ENCODE measurements at regions not wholly inside any gene's neighbourhood (a gene's known extent, or its start where the extent isn't known, plus 50 kb on each side); places are given as distances from the start of the nearest gene placed in this dataset.

DNA sequence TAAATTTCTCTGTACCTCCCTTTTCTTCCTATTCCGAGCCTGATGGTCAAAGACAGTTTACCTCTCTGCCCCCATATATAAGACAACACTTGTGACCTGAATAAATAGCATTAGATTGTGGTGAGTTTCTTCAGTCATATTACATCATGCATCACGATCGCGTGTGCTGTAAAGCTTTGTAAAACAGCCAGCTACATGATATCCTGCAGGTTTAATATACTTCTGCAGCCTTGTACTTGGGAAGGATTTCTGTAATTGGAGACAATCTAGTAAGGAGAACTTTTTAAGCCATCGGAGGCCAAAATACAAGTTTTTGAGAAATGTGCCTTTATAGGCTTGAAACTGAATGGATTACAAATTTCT is 711.8 kb upstream of the WWC1 start:
- no peak overlapping the region for H3K4me3 ChIP-seq (ENCODE audit: low read depth, low read length)
- no peak for DNase-seq (ENCODE audit: low read depth)
- TF ChIP-seq POLR2A (IDR thresholded peaks at IDR 0.05; ENCODE audit: extremely low read depth, insufficient read length) (no peak), MYC (IDR thresholded peaks at IDR 0.05; ENCODE audit: low read depth, low read length) (no peak)
- TF ChIP-seq, protein P1, sequence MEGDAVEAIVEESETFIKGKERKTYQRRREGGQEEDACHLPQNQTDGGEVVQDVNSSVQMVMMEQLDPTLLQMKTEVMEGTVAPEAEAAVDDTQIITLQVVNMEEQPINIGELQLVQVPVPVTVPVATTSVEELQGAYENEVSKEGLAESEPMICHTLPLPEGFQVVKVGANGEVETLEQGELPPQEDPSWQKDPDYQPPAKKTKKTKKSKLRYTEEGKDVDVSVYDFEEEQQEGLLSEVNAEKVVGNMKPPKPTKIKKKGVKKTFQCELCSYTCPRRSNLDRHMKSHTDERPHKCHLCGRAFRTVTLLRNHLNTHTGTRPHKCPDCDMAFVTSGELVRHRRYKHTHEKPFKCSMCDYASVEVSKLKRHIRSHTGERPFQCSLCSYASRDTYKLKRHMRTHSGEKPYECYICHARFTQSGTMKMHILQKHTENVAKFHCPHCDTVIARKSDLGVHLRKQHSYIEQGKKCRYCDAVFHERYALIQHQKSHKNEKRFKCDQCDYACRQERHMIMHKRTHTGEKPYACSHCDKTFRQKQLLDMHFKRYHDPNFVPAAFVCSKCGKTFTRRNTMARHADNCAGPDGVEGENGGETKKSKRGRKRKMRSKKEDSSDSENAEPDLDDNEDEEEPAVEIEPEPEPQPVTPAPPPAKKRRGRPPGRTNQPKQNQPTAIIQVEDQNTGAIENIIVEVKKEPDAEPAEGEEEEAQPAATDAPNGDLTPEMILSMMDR (IDR thresholded peaks at IDR 0.05; ENCODE audit: low read depth, low read length) = no peak
- TF ChIP-seq, protein P2, sequence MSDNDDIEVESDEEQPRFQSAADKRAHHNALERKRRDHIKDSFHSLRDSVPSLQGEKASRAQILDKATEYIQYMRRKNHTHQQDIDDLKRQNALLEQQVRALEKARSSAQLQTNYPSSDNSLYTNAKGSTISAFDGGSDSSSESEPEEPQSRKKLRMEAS (IDR thresholded peaks at IDR 0.05; ENCODE audit: low read depth, low read length) = no peak

DNA sequence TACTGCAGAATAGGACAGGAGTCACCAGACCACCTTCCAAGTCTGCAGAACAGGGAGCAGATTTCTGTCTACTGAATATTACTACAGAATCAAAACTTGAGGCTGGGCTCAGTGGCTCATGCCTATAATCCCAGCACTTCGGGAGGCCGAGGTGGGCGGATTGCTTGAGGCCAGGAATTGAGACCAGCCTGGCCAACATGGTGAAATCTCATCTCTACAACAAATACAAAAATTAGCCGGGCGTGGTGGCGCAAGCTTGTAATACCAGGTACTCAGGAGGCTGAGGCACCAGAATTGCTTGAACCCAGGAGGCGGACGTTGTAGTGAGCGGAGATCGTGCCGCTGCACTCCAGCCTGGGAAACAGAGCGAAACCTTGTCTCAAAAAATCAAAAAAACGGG is 710.8 kb upstream of the WWC1 start:
- H3K4me3 ChIP-seq (ENCODE audit: low read depth, low read length) = no peak overlapping the region
- no peak for DNase-seq (ENCODE audit: low read depth)
- TF ChIP-seq, protein P1 (IDR thresholded peaks at IDR 0.05; ENCODE audit: low read depth, low read length) = no peak
- no peak for TF ChIP-seq POLR2A (IDR thresholded peaks at IDR 0.05; ENCODE audit: extremely low read depth, insufficient read length)
- TF ChIP-seq, protein P2 (IDR thresholded peaks at IDR 0.05; ENCODE audit: low read depth, low read length) = no peak
- TF ChIP-seq MYC (IDR thresholded peaks at IDR 0.05; ENCODE audit: low read depth, low read length) = no peak

DNA sequence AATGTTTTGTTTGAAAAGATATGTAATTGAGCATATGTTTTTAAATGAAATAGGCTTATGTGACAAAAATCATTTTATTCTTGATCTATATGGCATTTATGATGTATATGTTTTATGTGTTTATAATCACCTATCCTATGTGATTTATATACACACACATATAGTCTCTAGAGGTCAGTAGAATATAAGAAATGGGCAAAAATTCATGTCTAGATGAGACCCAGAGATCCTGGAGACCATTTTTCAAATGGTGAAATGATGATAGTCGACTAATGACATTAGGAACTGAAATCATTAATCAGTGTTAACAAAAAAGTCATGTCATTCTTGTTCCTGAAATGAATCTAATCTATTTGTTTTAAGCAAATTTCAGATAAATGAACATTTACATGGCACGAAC is 709.2 kb upstream of the WWC1 start:
- DNase-seq (ENCODE audit: low read depth) = no peak
- no peak overlapping the region for H3K4me3 ChIP-seq (ENCODE audit: low read depth, low read length)
- TF ChIP-seq POLR2A (IDR thresholded peaks at IDR 0.05; ENCODE audit: extremely low read depth, insufficient read length) = no peak
- TF ChIP-seq, protein P2 (IDR thresholded peaks at IDR 0.05; ENCODE audit: low read depth, low read length) = no peak
- TF ChIP-seq MYC (IDR thresholded peaks at IDR 0.05; ENCODE audit: low read depth, low read length) = no peak
- TF ChIP-seq, protein P1 (IDR thresholded peaks at IDR 0.05; ENCODE audit: low read depth, low read length) = no peak

DNA sequence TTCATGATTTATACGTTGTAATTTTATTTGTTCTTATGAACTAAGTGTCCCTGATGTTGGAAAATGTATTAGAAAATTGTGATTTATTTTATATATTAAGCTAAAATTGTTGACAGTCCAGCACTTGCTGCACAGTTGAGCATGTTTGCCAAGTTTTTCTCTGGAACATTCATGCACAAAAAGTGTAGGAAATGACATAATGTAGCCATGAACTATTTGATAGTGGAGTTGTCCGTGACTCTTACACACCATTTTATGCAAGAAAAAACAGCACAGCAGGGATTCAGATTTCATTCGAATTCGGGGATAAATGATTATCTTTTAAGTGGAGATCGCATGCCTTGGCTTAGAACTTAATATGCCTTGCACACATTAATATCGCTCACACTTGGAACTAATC is 708.6 kb upstream of the WWC1 start:
- no peak overlapping the region for H3K4me3 ChIP-seq (ENCODE audit: low read depth, low read length)
- no peak for DNase-seq (ENCODE audit: low read depth)
- TF ChIP-seq POLR2A (IDR thresholded peaks at IDR 0.05; ENCODE audit: extremely low read depth, insufficient read length) (no peak), MYC (IDR thresholded peaks at IDR 0.05; ENCODE audit: low read depth, low read length) (no peak)
- TF ChIP-seq, protein P2 (IDR thresholded peaks at IDR 0.05; ENCODE audit: low read depth, low read length) = no peak
- TF ChIP-seq, protein P1 (IDR thresholded peaks at IDR 0.05; ENCODE audit: low read depth, low read length) = no peak

DNA sequence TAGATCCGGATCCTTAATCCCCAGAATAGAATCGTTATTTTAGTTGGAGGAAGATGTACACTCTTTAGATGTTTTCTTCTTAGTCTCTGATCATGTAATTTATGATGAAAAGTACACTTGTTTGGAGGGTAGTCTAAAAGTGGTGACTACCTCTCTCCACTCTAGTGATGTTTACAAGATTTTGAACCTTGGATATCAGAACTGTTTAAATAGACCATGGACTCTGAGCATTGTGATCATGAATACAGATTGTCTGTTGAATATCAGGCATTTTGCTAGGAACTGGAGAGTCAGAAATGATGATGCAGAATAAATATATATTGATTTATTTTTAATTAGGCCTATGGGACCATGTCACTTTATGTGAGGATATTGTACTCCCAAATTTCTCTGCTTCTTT is 706.3 kb upstream of the WWC1 start:
- no peak for TF ChIP-seq POLR2A (IDR thresholded peaks at IDR 0.05; ENCODE audit: extremely low read depth, insufficient read length)
- TF ChIP-seq, protein P1 (IDR thresholded peaks at IDR 0.05; ENCODE audit: low read depth, low read length) = no peak
- TF ChIP-seq, protein P2 (IDR thresholded peaks at IDR 0.05; ENCODE audit: low read depth, low read length) = no peak
- no peak for TF ChIP-seq MYC (IDR thresholded peaks at IDR 0.05; ENCODE audit: low read depth, low read length)
- DNase-seq (ENCODE audit: low read depth) = no peak
- H3K4me3 ChIP-seq (ENCODE audit: low read depth, low read length) = no peak overlapping the region

All from NB4 (cell line).